ENCODE measurements at regions not wholly inside any gene's neighbourhood (a gene's known extent, or its start where the extent isn't known, plus 50 kb on each side); places are given as distances from the start of the nearest gene placed in this dataset.

GRCh38 chr2:183995632-183996031 is 602.7 kb upstream of the ZNF804A start:
- Histone ChIP-seq H3K27me3 (ENCODE audit: insufficient read depth) (no peaks in the 10 kb centered on the region), H3K4me1 (ENCODE audit: insufficient read depth) (peaks cover 26% of the 10 kb centered on the region), H3K27ac (ENCODE audit: low read depth) (no peak overlapping the region), H3F3A (replicated peaks; ENCODE audit: low read depth) (no peaks in the 10 kb centered on the region), H3K36me3 (ENCODE audit: insufficient read depth) (no peaks in the 10 kb centered on the region), H3K79me2 (replicated peaks; ENCODE audit: insufficient read depth) (no peaks in the 10 kb centered on the region), H2AFZ (no peak overlapping the region), H3K4me2 (no peak overlapping the region), H3K4me3 (no peak overlapping the region), H4K20me1 (replicated peaks; ENCODE audit: insufficient read depth) (no peaks in the 10 kb centered on the region), H3K9me2 (ENCODE audit: insufficient read depth) (0 out of 2 replicates have a peak, but pooled peaks cover 4% of the 10 kb centered on the region)
- Mint-ChIP-seq H3K4me3 (no peak overlapping the region), H3K27me3 (ENCODE audit: insufficient read depth, low read depth, poor library complexity) (no peaks in the 10 kb centered on the region), H3K27ac (no peak overlapping the region), H3K36me3 (ENCODE audit: low read depth) (no peaks in the 10 kb centered on the region), H3K4me1 (peaks cover 32% of the 10 kb centered on the region), H3K9me3 (no peaks in the 10 kb centered on the region)
- DNase-seq (ENCODE audit: low spot score): no peak
- no peak for TF ChIP-seq ZNF114 (CRISPR knock-in tag; IDR thresholded peaks at IDR 0.05)
- TF ChIP-seq ZNF331 (CRISPR knock-in tag; IDR thresholded peaks at IDR 0.05; ENCODE audit: low read depth): no peak
- TF ChIP-seq JUNB (IDR thresholded peaks at IDR 0.05; ENCODE audit: unreplicated experiment): no peak
- TF ChIP-seq EZH2 (IDR thresholded peaks at IDR 0.05; ENCODE audit: low read depth, unreplicated experiment): no peak
- TF ChIP-seq REST (IDR thresholded peaks at IDR 0.05; ENCODE audit: unreplicated experiment): no peak
- TF ChIP-seq EZH2phosphoT487 (IDR thresholded peaks at IDR 0.05; ENCODE audit: unreplicated experiment): no peak
- no peak for TF ChIP-seq STAT1 (IDR thresholded peaks at IDR 0.05; ENCODE audit: unreplicated experiment)
- TF ChIP-seq CTCF (conservative IDR thresholded peaks at IDR 0.05; ENCODE audit: low read depth in 2 of 2): no peak
- TF ChIP-seq, protein P1, sequence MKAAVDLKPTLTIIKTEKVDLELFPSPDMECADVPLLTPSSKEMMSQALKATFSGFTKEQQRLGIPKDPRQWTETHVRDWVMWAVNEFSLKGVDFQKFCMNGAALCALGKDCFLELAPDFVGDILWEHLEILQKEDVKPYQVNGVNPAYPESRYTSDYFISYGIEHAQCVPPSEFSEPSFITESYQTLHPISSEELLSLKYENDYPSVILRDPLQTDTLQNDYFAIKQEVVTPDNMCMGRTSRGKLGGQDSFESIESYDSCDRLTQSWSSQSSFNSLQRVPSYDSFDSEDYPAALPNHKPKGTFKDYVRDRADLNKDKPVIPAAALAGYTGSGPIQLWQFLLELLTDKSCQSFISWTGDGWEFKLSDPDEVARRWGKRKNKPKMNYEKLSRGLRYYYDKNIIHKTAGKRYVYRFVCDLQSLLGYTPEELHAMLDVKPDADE (IDR thresholded peaks at IDR 0.05): no peak
- TF ChIP-seq NANOG (IDR thresholded peaks at IDR 0.05; ENCODE audit: borderline replicate concordance): no peak
- ATAC-seq: no peak

Data from GM23338 (cell line).